ENCODE measurements at regions not wholly inside any gene's neighbourhood (a gene's known extent, or its start where the extent isn't known, plus 50 kb on each side); places are given as distances from the start of the nearest gene placed in this dataset.

DNA sequence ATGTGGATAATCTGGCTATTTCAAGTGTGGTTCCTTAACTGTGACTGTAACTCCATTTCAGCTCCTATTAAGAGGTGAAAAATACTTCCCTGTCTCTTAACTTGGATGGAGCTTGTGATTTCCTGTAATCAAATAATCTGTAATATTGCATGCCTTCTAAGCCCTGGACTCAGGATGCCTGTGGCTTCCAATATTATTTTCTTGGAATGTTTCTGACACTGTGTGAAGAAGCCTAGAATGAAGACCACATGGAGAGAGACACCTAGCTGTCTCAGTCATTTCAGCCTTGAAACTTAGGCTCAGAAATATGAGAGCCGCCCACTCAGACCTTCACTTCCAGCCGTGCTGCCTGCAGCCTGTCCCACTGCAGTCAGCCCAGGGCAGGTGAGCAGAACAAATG lies 544.3 kb downstream of the TRIML1 start:
- Histone ChIP-seq H3K36me3 (no peaks in the 10 kb centered on the region), H3K9me3 (no peaks in the 10 kb centered on the region; the same call in none of the 2 replicates), H3K4me3 (ENCODE audit: low read depth, low read length) (no peak overlapping the region), H3K4me1 (no peaks in the 10 kb centered on the region), H3K27me3 (no peaks in the 10 kb centered on the region)
- TF ChIP-seq, protein P1, sequence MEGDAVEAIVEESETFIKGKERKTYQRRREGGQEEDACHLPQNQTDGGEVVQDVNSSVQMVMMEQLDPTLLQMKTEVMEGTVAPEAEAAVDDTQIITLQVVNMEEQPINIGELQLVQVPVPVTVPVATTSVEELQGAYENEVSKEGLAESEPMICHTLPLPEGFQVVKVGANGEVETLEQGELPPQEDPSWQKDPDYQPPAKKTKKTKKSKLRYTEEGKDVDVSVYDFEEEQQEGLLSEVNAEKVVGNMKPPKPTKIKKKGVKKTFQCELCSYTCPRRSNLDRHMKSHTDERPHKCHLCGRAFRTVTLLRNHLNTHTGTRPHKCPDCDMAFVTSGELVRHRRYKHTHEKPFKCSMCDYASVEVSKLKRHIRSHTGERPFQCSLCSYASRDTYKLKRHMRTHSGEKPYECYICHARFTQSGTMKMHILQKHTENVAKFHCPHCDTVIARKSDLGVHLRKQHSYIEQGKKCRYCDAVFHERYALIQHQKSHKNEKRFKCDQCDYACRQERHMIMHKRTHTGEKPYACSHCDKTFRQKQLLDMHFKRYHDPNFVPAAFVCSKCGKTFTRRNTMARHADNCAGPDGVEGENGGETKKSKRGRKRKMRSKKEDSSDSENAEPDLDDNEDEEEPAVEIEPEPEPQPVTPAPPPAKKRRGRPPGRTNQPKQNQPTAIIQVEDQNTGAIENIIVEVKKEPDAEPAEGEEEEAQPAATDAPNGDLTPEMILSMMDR (IDR thresholded peaks at IDR 0.05; ENCODE audit: low read depth, low read length), result no peak
- DNase-seq, result no peak

DNA sequence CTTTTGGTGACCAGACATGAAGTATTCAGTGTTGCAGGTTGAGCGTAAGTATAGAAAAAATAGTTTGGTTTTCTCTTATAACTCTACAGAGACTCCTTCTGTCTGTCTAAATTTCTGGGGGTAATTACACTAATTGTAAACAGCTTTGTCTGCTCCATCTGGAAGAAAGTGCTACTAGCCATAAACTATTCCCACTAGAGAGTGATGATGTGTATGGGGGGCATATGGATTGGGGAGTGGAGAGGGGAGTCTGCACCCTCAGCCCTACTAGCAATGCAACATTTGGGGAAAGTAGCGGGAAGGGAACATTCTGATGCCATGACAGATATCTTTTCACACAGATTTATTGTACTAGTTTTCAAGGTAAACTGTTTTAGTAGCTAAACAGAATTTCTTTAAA lies 549.7 kb downstream of the TRIML1 start:
- TF ChIP-seq, protein P1 (IDR thresholded peaks at IDR 0.05; ENCODE audit: low read depth, low read length), result no peak
- Histone ChIP-seq H3K36me3 (no peaks in the 10 kb centered on the region), H3K9me3 (no peaks in the 10 kb centered on the region), H3K27me3 (no peaks in the 10 kb centered on the region), H3K4me3 (ENCODE audit: low read depth, low read length) (no peak overlapping the region), H3K4me1 (no peaks in the 10 kb centered on the region)
- no peak for DNase-seq

DNA sequence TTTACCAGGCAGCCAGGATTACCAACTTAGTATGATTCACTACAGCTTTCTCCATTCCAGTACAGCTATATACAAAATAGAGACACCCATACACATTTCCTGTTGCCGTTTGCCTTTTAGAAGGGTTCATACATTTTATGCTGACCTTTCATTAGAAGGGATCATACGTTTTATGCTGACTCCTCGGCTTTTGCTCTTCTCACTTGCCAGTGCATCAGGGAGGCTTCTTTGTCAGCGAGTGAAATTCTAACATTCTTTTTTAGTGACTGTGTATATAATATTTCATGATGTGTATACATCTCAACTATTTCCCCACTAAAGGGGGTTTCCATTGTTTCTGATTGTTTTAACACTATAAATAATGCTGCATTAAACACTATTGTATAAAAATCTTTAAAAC lies 552.6 kb downstream of the TRIML1 start:
- Histone ChIP-seq H3K4me3 (ENCODE audit: low read depth, low read length) (no peak overlapping the region), H3K4me1 (no peaks in the 10 kb centered on the region), H3K27me3 (no peaks in the 10 kb centered on the region), H3K9me3 (no peaks in the 10 kb centered on the region), H3K36me3 (no peaks in the 10 kb centered on the region)
- DNase-seq, result no peak
- TF ChIP-seq, protein P1 (IDR thresholded peaks at IDR 0.05; ENCODE audit: low read depth, low read length), result no peak

DNA sequence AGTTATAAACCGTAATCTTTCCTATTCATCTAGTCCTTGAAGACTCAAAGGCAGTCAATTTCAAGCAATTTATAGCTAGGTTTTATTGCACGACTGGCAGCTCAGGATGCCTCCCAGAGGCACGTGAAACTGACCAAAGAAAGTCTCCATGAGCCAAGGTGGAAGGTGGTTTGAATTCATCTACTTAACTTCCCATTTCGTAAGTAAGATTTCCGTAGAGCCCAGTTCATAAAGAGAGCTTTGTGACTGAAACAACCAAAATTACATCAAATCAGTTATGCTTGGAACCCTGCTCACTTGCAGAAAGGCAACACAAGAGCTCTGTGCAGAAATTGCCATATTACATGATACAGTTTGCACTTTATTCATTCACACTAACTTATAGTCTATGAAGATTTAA lies 556.0 kb downstream of the TRIML1 start:
- no peaks in the 10 kb centered on the region for H3K9me3 ChIP-seq
- H3K36me3 ChIP-seq, result no peaks in the 10 kb centered on the region
- TF ChIP-seq, protein P1 (IDR thresholded peaks at IDR 0.05; ENCODE audit: low read depth, low read length), result no peak
- DNase-seq, result no peak
- H3K4me1 ChIP-seq, result no peaks in the 10 kb centered on the region
- H3K27me3 ChIP-seq, result no peaks in the 10 kb centered on the region
- H3K4me3 ChIP-seq (ENCODE audit: low read depth, low read length), result no peak overlapping the region

DNA sequence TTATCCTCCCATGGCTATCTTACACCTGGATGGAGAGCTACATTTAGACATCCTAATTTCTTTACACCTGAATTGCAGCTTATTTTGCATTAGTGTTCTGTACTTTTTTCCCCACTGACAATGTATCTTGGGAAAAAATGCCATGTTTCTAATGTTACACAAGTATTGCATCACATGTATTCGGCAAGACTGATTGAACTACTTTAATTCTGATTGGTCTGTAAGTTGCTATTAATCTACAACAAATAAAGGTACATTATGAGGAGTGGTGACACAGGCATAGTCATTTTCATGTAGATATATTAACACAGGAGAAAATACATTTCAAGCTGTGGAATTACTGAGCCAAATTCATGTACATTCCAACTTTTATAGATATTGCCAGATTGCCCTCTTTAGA lies 558.0 kb downstream of the TRIML1 start:
- no peaks in the 10 kb centered on the region for H3K9me3 ChIP-seq
- no peak overlapping the region for H3K4me3 ChIP-seq (ENCODE audit: low read depth, low read length)
- H3K36me3 ChIP-seq, result no peaks in the 10 kb centered on the region
- TF ChIP-seq, protein P1 (IDR thresholded peaks at IDR 0.05; ENCODE audit: low read depth, low read length), result no peak
- H3K27me3 ChIP-seq, result no peaks in the 10 kb centered on the region
- H3K4me1 ChIP-seq, result no peaks in the 10 kb centered on the region
- DNase-seq, result no peak

DNA sequence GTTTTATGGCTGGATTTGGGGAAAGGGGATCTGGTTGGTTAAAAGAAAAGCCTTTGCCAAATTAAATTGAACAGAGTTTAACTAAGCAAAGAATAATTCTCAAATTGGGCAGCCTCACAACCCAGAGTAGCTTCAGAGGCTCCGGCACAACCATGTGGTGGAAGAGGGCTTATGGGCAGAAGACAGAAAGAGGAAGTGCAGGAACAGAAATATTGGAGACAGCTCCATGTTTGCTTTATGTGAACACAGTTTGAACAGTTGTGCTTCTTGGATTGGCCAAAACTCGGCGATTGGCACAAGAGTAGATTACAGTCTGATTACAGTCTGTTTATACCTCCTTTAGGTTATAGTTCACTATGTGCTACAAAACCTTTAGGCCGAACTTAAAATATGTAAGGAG lies 562.7 kb downstream of the TRIML1 start:
- Histone ChIP-seq H3K4me1 (no peaks in the 10 kb centered on the region), H3K9me3 (no peaks in the 10 kb centered on the region), H3K4me3 (ENCODE audit: low read depth, low read length) (no peak overlapping the region), H3K36me3 (no peaks in the 10 kb centered on the region), H3K27me3 (no peaks in the 10 kb centered on the region)
- TF ChIP-seq, protein P1 (IDR thresholded peaks at IDR 0.05; ENCODE audit: low read depth, low read length), result no peak
- DNase-seq, result no peak
